H9 (cell line): ENCODE measurements at regions not wholly inside any gene's neighbourhood (a gene's known extent, or its start where the extent isn't known, plus 50 kb on each side); places are given as distances from the start of the nearest gene placed in this dataset.

ENCODE experiments used
- DNase-seq: peaks from one replicate; pipeline ENCODE4 v3.0.0-alpha.2; 2017
- H2AFZ ChIP-seq: one replicate; pipeline ENCODE4 v1.6.1; 2013; ENCODE audit warnings: mild to moderate bottlenecking, low read length, control low read depth, moderate library complexity
- H2AK5ac ChIP-seq: 2 replicates; pipeline ENCODE4 v1.6.1; 2013; ENCODE audit warnings: low read length, control low read depth, mixed read lengths; ENCODE audit not compliant: insufficient read length
- H2BK120ac ChIP-seq: one replicate; pipeline ENCODE4 v1.6.1; 2013; ENCODE audit warnings: low read depth, mild to moderate bottlenecking, low read length, control low read depth, inconsistent platforms; ENCODE audit not compliant: poor library complexity, severe bottlenecking
- H2BK12ac ChIP-seq: 2 replicates; pipeline ENCODE4 v1.6.1; 2013; ENCODE audit warnings: low read length, control low read depth, mixed read lengths, low read depth; ENCODE audit not compliant: insufficient read length
- H2BK15ac ChIP-seq: 2 replicates; pipeline ENCODE4 v1.6.1; 2013; ENCODE audit warnings: low read depth, low read length, control low read depth
- H2BK20ac ChIP-seq: one replicate; pipeline ENCODE4 v1.6.1; 2013; ENCODE audit warnings: low read depth, mild to moderate bottlenecking, low read length, control low read depth, inconsistent platforms; ENCODE audit not compliant: poor library complexity, severe bottlenecking
- H2BK5ac ChIP-seq: 2 replicates; pipeline ENCODE4 v1.6.1; 2013; ENCODE audit warnings: low read length, control low read depth, mixed read lengths; ENCODE audit not compliant: insufficient read length
- H3K14ac ChIP-seq: 2 replicates; pipeline ENCODE4 v1.6.1; 2013; ENCODE audit warnings: low read length, control low read depth; ENCODE audit not compliant: insufficient read depth
- H3K18ac ChIP-seq: 2 replicates; pipeline ENCODE4 v1.6.1; 2013; ENCODE audit warnings: low read depth, mild to moderate bottlenecking, mixed read lengths, low read length, control low read depth; ENCODE audit not compliant: insufficient read length
- H3K23ac ChIP-seq: 2 replicates; pipeline ENCODE4 v1.6.1; 2013; ENCODE audit warnings: low read length, control low read depth, mixed read lengths, low read depth; ENCODE audit not compliant: insufficient read length
- H3K23me2 ChIP-seq: 2 replicates; pipeline ENCODE4 v1.6.1; 2013; ENCODE audit warnings: low read depth, mild to moderate bottlenecking, mixed read lengths, low read length, control low read depth; ENCODE audit not compliant: insufficient read length, poor library complexity, severe bottlenecking
- H3K27ac ChIP-seq: 2 replicates; pipeline ENCODE4 v1.5.1; 2013; ENCODE audit warnings: low read length, control low read depth, mixed read lengths, low read depth; ENCODE audit not compliant: insufficient read length
- H3K27me3 ChIP-seq: 2 replicates; pipeline ENCODE4 v1.6.1; 2013; ENCODE audit warnings: low read length, control low read depth, inconsistent platforms; ENCODE audit not compliant: insufficient read depth
- H3K4ac ChIP-seq: 2 replicates; pipeline ENCODE4 v1.6.1; 2013; ENCODE audit warnings: low read depth, mild to moderate bottlenecking, control low read depth, inconsistent platforms, low read length, moderate library complexity
- H3K4me1 ChIP-seq: 2 replicates; pipeline ENCODE4 v1.6.1; 2013; ENCODE audit warnings: low read length, control low read depth, inconsistent platforms; ENCODE audit not compliant: insufficient read depth
- H3K4me2 ChIP-seq: 2 replicates; pipeline ENCODE4 v1.6.1; 2013; ENCODE audit warnings: low read length, control low read depth, mixed read lengths; ENCODE audit not compliant: insufficient read length, insufficient read depth
- H3K56ac ChIP-seq: 2 replicates; pipeline ENCODE4 v1.6.1; 2013; ENCODE audit warnings: low read depth, mild to moderate bottlenecking, mixed read lengths, low read length, control low read depth; ENCODE audit not compliant: insufficient read length
- H3K79me1 ChIP-seq: 2 replicates; pipeline ENCODE4 v1.6.1; 2013; ENCODE audit warnings: low read depth, mild to moderate bottlenecking, moderate library complexity, low read length, control low read depth, inconsistent platforms; ENCODE audit not compliant: insufficient read depth, poor library complexity, severe bottlenecking
- H3K79me2 ChIP-seq: 2 replicates; pipeline ENCODE4 v1.6.1; 2013; ENCODE audit warnings: low read length, control low read depth, inconsistent platforms; ENCODE audit not compliant: insufficient read depth
- H3K9ac ChIP-seq: 2 replicates; pipeline ENCODE4 v1.6.1; 2013; ENCODE audit warnings: low read length, control low read depth, mixed read lengths; ENCODE audit not compliant: insufficient read length; ENCODE audit errors: extremely low read depth
- H3K9me3 ChIP-seq: one replicate; pipeline ENCODE4 v1.6.1; 2013; ENCODE audit warnings: low read depth, low read length, inconsistent platforms; ENCODE audit not compliant: control insufficient read depth
- H3T11ph ChIP-seq: one replicate; pipeline ENCODE4 v1.6.1; 2013; ENCODE audit warnings: mild to moderate bottlenecking, low read length, control low read depth, inconsistent platforms
- H4K20me1 ChIP-seq: one replicate; pipeline ENCODE4 v1.6.1; 2013; ENCODE audit not compliant: control insufficient read depth, insufficient read length, insufficient read depth
- H4K5ac ChIP-seq: 2 replicates; pipeline ENCODE4 v1.6.1; 2013; ENCODE audit warnings: low read depth, mild to moderate bottlenecking, mixed read lengths, low read length, control low read depth; ENCODE audit not compliant: insufficient read length
- H4K8ac ChIP-seq: replicated peaks from 2 replicates; pipeline ENCODE4 v1.6.1; 2013; ENCODE audit warnings: low read length, control low read depth, mixed read lengths, low read depth; ENCODE audit not compliant: insufficient read length
- H4K91ac ChIP-seq: 2 replicates; pipeline ENCODE4 v1.6.1; 2013; ENCODE audit warnings: low read depth, mild to moderate bottlenecking, moderate library complexity, mixed read lengths, low read length, control low read depth; ENCODE audit not compliant: insufficient read length
- H3K27ac Mint-ChIP-seq, 3 experiments: 2 replicates in 2 of 3; 3 replicates in 1 of 3; pipeline ENCODE4 v1.8.0; 2020 to 2021; ENCODE audit warnings: mixed read lengths in 3 of 3, mild to moderate bottlenecking in 1 of 3, moderate library complexity in 1 of 3
- H3K27me3 Mint-ChIP-seq: 2 replicates; pipeline ENCODE4 v1.8.0; 2021; ENCODE audit warnings: low read depth, mild to moderate bottlenecking, moderate library complexity, mixed read lengths
- H3K36me3 Mint-ChIP-seq, 3 experiments: 2 replicates in 2 of 3; 3 replicates in 1 of 3; pipeline ENCODE4 v1.8.0; 2020 to 2021; ENCODE audit warnings: low read depth in 3 of 3, mixed read lengths in 3 of 3; ENCODE audit not compliant: insufficient read depth in 1 of 3
- H3K4me1 Mint-ChIP-seq, 2 experiments: 2 replicates each; pipeline ENCODE4 v1.8.0; 2020; ENCODE audit warnings: mixed read lengths in 2 of 2
- H3K4me3 Mint-ChIP-seq, 2 experiments: 2 replicates in 1 of 2; 3 replicates in 1 of 2; pipeline ENCODE4 v1.8.0; 2020 to 2021; ENCODE audit warnings: mild to moderate bottlenecking in 2 of 2, mixed read lengths in 2 of 2, moderate library complexity in 1 of 2
- H3K9me3 Mint-ChIP-seq, 2 experiments: 2 replicates in 1 of 2; 3 replicates in 1 of 2; pipeline ENCODE4 v1.8.0; 2020; ENCODE audit warnings: mild to moderate bottlenecking in 2 of 2, mixed read lengths in 2 of 2, moderate library complexity in 1 of 2
- CTCF ChIP-seq: fragments of 200-600 bp; sonication (generic); conservative IDR thresholded peaks from 3 replicates; pipeline ENCODE4 v1.8.0; 2021; ENCODE audit warnings: antibody characterized with exemption, mild to moderate bottlenecking
- whole genome bisulfite sequencing: extraction: QIAGEN DNeasy Blood & Tissue Kit; methylation state at CpG from one replicate; pipeline ENCODE4 v1.1.7; 2013; ENCODE audit warnings: missing lambda C conversion rate, low lambda C conversion rate, mixed read lengths; ENCODE audit not compliant: insufficient read length; ENCODE audit errors: extremely low coverage; 5-methylcytosine and 5-hydroxymethylcytosine counted together

- no peak overlapping the region for H3K27ac ChIP-seq
- H3K9me3 ChIP-seq: no peaks in the 10 kb centered on the region
- no peak overlapping the region for H3K56ac ChIP-seq
- no peak for DNase-seq
- no peak overlapping the region for H2AK5ac ChIP-seq
- no peak for TF ChIP-seq CTCF
- H3K79me1 ChIP-seq: no peaks in the 10 kb centered on the region
- no CpG with 5 or more reads among the region's 2 CpGs for WGBS
- no peak overlapping the region for H3K9ac ChIP-seq
- no peak overlapping the region for H3T11ph ChIP-seq
- H4K91ac ChIP-seq: no peak overlapping the region
- H3K79me2 ChIP-seq: no peaks in the 10 kb centered on the region
- no peak overlapping the region for H3K18ac ChIP-seq
- Mint-ChIP-seq H3K36me3 (no peaks in the 10 kb centered on the region), H3K4me1 (no peaks in the 10 kb centered on the region), H3K27me3 (no peaks in the 10 kb centered on the region), H3K27ac (no peak overlapping the region; a peak in 1 of 7 replicates), H3K9me3 (no peaks in the 10 kb centered on the region), H3K4me3 (no peak overlapping the region)
- H3K27me3 ChIP-seq: no peaks in the 10 kb centered on the region
- H3K4me2 ChIP-seq: no peak overlapping the region
- H2BK20ac ChIP-seq: no peak overlapping the region
- H4K20me1 ChIP-seq: no peaks in the 10 kb centered on the region
- H2BK120ac ChIP-seq: no peak overlapping the region
- H3K23ac ChIP-seq: no peak overlapping the region
- no peak overlapping the region for H4K5ac ChIP-seq
- no peak overlapping the region for H2BK12ac ChIP-seq
- no peaks in the 10 kb centered on the region for H3K4me1 ChIP-seq
- H3K4ac ChIP-seq: no peak overlapping the region
- H3K14ac ChIP-seq: no peak overlapping the region
- no peak overlapping the region for H2AFZ ChIP-seq
- H3K23me2 ChIP-seq: no peaks in the 10 kb centered on the region
- H2BK5ac ChIP-seq: no peak overlapping the region
- no peak overlapping the region for H4K8ac ChIP-seq
- H2BK15ac ChIP-seq: no peak overlapping the region
Measured at GRCh38 chr12:82299319-82300025, 58.7 kb downstream of the CCDC59 start.
